ENCODE measurements at regions not wholly inside any gene's neighbourhood (a gene's known extent, or its start where the extent isn't known, plus 50 kb on each side); places are given as distances from the start of the nearest gene placed in this dataset.

GRCh38 chr2:82848285-82848684, 1610.8 kb downstream of the SUCLG1 start:
- TF ChIP-seq, protein P1, sequence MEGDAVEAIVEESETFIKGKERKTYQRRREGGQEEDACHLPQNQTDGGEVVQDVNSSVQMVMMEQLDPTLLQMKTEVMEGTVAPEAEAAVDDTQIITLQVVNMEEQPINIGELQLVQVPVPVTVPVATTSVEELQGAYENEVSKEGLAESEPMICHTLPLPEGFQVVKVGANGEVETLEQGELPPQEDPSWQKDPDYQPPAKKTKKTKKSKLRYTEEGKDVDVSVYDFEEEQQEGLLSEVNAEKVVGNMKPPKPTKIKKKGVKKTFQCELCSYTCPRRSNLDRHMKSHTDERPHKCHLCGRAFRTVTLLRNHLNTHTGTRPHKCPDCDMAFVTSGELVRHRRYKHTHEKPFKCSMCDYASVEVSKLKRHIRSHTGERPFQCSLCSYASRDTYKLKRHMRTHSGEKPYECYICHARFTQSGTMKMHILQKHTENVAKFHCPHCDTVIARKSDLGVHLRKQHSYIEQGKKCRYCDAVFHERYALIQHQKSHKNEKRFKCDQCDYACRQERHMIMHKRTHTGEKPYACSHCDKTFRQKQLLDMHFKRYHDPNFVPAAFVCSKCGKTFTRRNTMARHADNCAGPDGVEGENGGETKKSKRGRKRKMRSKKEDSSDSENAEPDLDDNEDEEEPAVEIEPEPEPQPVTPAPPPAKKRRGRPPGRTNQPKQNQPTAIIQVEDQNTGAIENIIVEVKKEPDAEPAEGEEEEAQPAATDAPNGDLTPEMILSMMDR (IDR thresholded peaks at IDR 0.05) = no peak
- H3K9me3 Mint-ChIP-seq = peaks cover 2% of the 10 kb centered on the region
- POLR2A ChIA-PET = no interaction called here
- H3K4me3 Mint-ChIP-seq = no peak overlapping the region
- H3K36me3 Mint-ChIP-seq (ENCODE audit: low read depth) = no peaks in the 10 kb centered on the region
- no peak for ATAC-seq
- intact Hi-C loops (cut with micrococcal nuclease) = no loop called here
- no peak for DNase-seq
- no peaks in the 10 kb centered on the region for H3K27me3 Mint-ChIP-seq
- H3K27ac Mint-ChIP-seq = no peak overlapping the region
- H3K4me1 Mint-ChIP-seq (ENCODE audit: low read depth) = no peaks in the 10 kb centered on the region
- CTCF ChIA-PET = no interaction called here

GRCh38 chr2:82839036-82839435, 1620.0 kb downstream of the SUCLG1 start:
- ChIA-PET CTCF (no interaction called here), POLR2A (no interaction called here)
- Mint-ChIP-seq H3K27me3 (no peaks in the 10 kb centered on the region), H3K9me3 (peaks cover 5% of the 10 kb centered on the region), H3K36me3 (ENCODE audit: low read depth) (no peaks in the 10 kb centered on the region), H3K4me3 (no peak overlapping the region), H3K27ac (no peak overlapping the region), H3K4me1 (ENCODE audit: low read depth) (no peaks in the 10 kb centered on the region)
- TF ChIP-seq, protein P1 (IDR thresholded peaks at IDR 0.05) = no peak
- intact Hi-C loops (cut with micrococcal nuclease) = no loop called here
- no peak for ATAC-seq
- DNase-seq = no peak

- DNase-seq (no peak), ATAC-seq (no peak)
- POLR2A ChIA-PET = no interaction called here
- TF ChIP-seq, protein P1 (IDR thresholded peaks at IDR 0.05) = no peak
- H3K4me3 Mint-ChIP-seq = no peak overlapping the region
- CTCF ChIA-PET = no interaction called here
- no peaks in the 10 kb centered on the region for H3K4me1 Mint-ChIP-seq (ENCODE audit: low read depth)
- no peaks in the 10 kb centered on the region for H3K36me3 Mint-ChIP-seq (ENCODE audit: low read depth)
- intact Hi-C loops (cut with micrococcal nuclease) = no loop called here
- H3K27ac Mint-ChIP-seq = no peak overlapping the region
- peaks cover 5% of the 10 kb centered on the region for H3K9me3 Mint-ChIP-seq
- H3K27me3 Mint-ChIP-seq = no peaks in the 10 kb centered on the region
Measured at GRCh38 chr2:82837588-82838304, 1621.3 kb downstream of the SUCLG1 start.

DNA sequence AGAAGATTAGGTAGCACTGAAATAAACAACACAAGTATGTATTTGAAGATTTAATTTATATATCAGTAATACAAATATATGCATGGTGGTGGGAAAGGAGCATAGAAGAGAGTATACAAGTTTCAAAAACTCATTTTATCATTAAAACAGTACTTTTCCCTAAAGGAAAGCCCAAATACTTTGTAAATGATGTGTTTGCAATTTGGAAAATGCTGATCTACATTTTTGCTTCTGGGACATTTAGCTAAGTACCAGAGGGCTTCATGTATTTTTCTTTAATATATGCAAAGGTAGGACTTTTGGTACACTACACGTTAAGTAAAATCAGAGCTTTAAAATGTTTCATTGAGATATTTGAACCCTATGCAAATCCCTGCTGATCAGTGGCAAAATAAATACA, 1624.2 kb downstream of the SUCLG1 start:
- H3K27me3 Mint-ChIP-seq = no peaks in the 10 kb centered on the region
- no peaks in the 10 kb centered on the region for H3K36me3 Mint-ChIP-seq (ENCODE audit: low read depth)
- no peak overlapping the region for H3K4me3 Mint-ChIP-seq
- ATAC-seq (no peak), DNase-seq (no peak)
- TF ChIP-seq, protein P1 (IDR thresholded peaks at IDR 0.05) = no peak
- no peak overlapping the region for H3K27ac Mint-ChIP-seq
- intact Hi-C loops (cut with micrococcal nuclease) = no loop called here
- H3K4me1 Mint-ChIP-seq (ENCODE audit: low read depth) = no peaks in the 10 kb centered on the region
- POLR2A ChIA-PET = no interaction called here
- H3K9me3 Mint-ChIP-seq = peaks cover 5% of the 10 kb centered on the region
- CTCF ChIA-PET = no interaction called here

DNA sequence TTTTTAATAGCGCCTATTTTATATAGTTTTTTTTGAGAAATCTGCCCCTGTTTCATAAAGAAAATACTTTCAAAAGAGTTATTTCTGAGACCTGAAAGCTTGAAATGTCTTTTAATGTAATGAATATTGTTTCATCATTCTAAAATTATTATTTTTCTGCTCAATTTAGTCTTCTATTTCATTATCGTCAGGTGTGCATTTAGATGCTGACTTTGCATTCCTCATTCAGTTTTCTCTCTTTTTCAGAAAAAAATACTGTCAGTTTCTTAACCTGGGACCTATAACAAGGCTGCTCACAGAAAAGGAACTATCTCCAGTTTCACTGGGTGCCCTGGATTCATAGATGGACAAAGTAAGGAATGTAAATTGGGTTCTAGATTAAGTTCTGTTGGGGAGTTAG, 1631.7 kb downstream of the SUCLG1 start:
- no peaks in the 10 kb centered on the region for H3K4me1 Mint-ChIP-seq (ENCODE audit: low read depth)
- intact Hi-C loops (cut with micrococcal nuclease) = no loop called here
- ChIA-PET POLR2A (no interaction called here), CTCF (no interaction called here)
- H3K4me3 Mint-ChIP-seq = no peak overlapping the region
- ATAC-seq (no peak), DNase-seq (no peak)
- TF ChIP-seq, protein P1 (IDR thresholded peaks at IDR 0.05) = no peak
- H3K9me3 Mint-ChIP-seq = peaks cover 3% of the 10 kb centered on the region
- H3K36me3 Mint-ChIP-seq (ENCODE audit: low read depth) = no peaks in the 10 kb centered on the region
- no peaks in the 10 kb centered on the region for H3K27me3 Mint-ChIP-seq
- no peak overlapping the region for H3K27ac Mint-ChIP-seq

Data from activated CD8-positive, alpha-beta T cell treated with anti-CD3 and anti-CD28 coated beads for 36 hours (primary cell).